ENCODE measurements at regions not wholly inside any gene's neighbourhood (a gene's known extent, or its start where the extent isn't known, plus 50 kb on each side); places are given as distances from the start of the nearest gene placed in this dataset.
"Not testable (repeated sequence)": the region's sequence is repeated elsewhere in the genome, so short reads cannot be mapped to it uniquely, and the experiment has no call there.

DNA sequence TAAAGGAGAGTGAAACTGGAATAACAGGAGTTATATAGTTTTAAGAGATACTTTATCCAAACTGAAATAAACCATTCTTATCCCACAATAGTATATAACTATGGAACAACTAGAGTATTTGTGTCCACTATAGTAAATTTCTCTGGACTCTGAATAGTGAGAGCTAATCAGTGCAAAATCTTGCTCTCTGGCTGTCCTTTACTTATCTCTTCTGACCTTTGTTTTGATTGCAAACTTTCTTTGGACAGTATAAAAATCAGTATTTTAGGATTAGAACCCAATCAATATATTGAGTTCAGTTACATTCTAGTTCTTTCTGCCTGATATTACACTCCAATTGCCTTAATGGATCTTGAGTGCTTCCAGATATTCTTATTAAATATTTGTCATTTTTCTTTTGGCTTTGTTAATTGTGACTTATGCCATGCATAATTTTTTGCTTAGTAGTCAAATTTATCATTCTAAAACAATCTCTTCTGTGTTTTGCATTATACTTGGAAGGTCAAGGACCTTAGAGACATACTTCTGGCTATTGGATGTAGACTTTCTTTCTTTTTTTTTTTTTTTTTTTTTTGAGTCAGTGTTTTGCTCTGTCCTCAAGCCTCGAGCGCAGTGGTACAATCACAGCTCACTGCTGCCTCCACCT, 89.9 kb upstream of the AMN1 start:
- no peak for DNase-seq

DNA sequence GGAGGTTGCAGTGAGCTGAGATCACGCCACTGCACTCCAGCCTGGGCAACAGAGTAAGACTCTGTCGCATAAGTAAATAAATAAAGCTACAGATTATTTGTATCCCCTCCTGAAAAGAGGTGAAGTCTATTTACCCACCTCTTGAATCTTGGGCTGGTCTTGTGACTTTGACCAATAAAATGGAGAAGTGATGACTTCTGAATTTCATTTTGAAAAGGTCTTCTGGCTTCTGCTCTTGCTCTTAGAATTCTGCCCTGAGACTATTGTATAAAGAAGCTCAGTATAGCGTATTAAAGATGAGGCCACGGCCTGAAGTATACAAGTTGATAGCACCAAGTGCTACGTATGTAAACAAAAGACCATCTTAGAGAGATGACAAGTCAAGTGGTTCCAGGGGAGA, 88.3 kb upstream of the AMN1 start:
- DNase-seq, result no peak

DNA sequence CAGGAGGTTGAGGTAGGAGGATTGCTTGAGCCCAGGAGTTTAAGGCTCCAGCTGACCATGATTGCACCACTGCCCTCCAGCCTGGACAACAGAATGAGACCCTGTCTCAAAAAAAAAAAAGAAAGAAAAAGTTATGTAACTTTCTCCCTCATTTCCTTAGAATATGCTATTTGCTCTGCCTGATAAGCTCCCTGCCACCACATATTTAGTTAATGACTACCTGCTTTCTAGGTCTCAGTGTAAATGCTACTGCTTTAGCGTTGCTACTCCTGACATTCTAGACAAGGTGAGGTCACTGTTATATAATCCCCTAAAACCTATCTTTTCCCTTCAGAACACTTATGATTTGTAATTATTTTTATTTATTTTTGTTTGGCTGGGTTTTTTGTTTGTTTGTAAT, 86.3 kb upstream of the AMN1 start:
- no peak for DNase-seq

DNA sequence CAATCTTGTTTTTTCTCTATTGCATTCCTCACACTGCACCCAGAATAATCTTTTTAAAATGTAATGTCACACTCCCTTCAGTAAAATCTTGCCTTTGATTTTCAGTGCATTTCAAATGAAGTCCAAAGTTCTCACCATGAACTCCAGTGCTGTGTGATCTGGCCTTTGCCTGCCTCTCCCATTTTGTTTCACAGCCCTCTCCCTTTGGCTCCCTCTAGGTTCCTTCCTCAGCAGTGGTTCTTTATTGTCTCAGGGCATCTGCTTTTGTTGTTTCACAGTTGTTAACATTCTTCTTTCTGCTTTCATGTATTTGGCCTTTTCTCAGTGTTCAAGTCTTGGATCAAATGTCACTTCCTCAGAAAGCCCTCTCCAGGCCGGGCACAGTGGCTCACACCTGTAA, 84.5 kb upstream of the AMN1 start:
- no peak for DNase-seq

DNA sequence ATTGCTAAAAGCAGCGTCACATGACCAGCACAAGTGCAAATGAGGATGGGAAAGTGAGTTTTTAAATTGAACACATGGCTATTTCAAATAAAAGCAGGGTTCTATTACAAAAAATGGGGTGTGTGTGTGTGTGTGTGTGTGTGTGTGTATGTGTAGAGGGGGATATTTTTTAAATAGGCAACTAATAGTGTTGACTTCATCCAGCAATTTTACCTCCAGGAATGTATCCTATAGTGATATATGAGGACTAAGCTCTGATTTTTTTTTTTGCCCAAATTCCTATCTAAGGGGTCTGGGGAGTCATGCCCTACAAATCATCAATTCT, 78.9 kb upstream of the AMN1 start:
- DNase-seq, result no peak

DNA sequence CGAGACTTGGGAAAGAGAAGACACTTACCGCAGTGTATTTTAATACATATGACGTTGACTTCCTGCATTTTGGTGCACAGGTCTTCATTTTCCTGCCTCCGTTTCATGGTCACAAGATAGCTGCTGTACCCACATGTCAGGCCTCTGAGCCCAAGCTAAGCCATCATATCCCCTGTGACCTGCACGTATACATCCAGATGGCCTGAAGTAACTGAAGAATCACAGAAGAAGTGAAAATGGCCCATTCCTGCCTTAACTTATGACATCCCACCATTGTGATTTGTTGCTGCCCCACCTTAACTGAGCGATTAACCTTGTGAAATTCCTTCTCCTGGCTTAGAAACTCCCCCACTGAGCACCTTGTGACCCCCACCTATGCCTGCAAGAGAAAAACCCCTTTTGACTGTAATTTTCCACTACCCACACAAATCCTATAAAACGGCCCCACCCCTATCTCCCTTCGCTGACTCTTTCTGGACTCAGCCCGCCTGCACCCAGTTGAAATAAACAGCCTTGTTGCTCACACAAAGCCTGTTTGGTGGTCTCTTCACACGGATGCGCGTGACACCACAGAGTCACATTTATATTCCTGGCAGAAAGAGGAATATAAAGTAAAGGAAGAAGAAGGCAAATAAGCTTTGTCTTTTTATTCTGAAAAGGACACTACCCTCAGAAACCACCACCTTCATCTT, 78.4 kb upstream of the AMN1 start:
- peak; percentile 14 to 29 for DNase-seq

DNA sequence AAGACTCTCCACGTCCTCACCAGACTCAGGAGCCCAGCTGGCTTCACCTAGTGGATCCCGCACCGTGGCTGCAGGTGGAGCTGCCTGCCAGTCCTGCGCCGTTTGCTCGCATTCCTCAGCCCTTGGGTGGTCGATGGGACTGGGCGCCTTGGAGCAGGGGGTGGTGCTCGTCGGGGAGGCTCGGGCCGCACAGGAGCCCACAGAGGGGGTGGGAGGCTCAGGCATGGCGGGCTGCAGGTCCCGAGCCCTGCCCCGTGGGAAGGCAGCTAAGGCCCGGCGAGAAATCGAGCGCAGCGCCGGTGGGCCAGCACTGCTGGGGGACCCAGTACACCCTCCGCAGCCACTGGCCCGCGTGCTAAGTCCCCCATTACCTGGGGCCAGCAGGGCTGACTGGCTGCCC, 76.9 kb upstream of the AMN1 start:
- DNase-seq, result not testable (repeated sequence)

DNA sequence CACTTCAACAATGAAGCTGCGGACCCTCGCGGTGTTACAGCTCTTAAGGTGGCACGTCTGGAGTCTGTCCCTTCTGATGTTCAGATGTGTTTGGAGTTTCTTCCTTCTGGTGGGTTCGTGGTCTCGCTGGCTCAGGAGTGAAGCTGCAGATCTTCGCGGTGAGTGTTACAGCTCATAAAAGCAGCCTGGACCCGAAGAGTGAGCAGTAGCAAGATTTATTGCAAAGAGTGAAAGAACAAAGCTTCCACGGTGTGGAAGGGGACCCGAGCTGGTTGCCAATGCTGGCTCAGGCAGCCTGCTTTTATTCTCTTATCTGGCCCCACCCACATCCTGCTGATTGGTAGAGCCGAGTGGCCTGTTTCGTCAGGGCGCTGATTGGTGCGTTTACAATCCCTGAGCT, 75.9 kb upstream of the AMN1 start:
- DNase-seq, result not testable (repeated sequence)

DNA sequence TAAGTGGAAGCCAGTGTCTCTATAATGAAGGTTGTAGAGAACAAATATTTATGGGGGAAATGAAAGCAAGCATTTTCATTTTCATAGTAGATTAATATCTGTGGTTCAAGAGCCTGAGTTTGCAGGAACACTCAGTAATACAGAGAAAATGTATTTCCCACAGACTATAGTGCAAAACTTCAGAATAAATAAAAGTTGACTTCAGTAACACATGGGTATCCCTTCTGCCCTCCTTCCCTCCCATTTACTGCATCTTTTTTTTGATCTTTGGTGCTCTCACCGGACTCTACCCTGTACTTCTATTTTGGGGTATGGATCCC, 75.3 kb upstream of the AMN1 start:
- no peak for DNase-seq

DNA sequence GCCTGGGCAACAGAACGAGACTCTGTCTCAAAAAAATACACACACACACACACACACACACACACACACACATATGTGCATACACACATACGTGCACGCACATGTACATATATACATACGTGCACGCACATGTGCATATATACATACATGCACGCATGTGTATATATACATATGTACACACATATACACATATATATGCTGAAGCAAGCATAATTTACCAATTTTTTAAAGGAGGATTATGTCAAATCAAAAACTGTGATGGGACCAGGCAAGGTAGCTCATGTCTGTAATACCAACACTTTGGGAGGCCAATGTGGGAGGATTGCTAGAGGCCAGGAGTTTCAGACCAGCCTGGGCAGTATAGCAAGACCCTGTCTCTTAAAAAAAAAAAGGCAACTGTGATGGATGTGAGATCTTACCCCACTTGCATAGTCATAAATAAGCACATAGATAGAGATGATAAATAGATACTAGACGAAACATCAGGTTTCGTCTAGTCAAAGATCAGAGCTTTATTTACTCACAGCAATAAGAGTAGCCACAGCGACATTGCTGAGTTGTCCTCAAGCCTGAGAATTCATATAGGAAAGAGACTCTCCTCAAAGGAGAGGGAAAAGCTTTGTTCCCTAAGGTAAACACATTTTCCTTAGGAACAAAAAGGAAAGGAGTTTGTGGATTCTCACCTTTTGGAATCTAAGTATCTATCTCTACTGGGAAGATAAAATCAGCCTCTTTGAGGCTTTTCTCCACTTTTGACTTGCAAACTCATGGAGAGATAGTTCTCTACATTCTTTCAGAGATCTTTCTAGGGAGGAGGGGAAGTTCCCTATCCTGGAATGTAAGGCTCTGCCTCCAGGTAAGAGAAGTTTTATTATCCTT, 74.7 kb upstream of the AMN1 start:
- no peak for DNase-seq

DNA sequence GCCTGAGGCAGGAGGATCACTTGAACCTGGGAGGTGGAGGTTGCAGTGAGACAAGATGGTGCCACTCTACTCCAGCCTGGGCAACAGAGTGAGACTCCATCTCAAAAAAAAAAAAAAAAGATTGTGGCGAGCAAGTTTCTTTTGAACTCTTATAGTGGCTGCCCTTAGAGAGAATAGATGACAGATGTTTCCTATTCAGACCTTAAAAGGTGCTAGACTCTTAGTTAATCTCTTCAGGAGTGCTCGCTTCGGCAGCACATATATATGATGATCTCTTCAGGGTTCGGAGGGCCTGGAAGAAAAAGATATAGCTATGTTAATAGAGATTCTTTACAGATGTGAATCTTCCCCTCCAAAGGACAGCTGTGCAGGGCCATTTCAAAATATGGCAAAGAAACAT, 73.1 kb upstream of the AMN1 start:
- no peak for DNase-seq

DNA sequence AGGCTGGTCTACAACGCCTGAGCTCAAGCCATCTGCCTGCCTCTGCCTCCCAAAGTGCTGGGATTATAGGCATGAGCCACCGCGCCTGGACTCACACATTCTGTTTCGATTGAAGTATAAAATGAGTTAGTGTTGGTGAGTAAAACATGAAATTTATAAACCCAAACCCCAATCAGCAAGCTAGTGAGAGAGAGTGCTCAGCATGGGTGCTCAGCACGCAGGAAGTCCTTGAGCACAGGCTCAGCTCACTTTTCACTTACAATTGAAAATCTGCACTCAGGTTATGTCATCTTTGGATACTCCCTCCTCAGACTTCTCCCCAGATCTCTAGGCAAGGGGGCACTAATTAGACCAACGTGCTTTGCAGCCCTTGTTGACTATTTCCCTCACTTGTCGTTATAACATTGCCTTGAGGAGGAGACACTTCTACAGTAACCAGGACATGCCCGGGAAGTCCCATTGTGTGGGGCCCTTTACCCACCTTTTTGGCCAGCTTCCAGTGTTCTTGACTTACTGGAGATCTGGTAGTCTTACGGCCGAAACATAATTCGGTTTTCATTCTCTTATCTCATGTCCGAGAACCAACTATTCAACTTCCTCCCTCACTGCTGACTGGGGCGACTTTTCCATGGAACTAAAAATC, 68.5 kb upstream of the AMN1 start:
- DNase-seq, result peak in 1 of 2 donors; percentile 7

DNA sequence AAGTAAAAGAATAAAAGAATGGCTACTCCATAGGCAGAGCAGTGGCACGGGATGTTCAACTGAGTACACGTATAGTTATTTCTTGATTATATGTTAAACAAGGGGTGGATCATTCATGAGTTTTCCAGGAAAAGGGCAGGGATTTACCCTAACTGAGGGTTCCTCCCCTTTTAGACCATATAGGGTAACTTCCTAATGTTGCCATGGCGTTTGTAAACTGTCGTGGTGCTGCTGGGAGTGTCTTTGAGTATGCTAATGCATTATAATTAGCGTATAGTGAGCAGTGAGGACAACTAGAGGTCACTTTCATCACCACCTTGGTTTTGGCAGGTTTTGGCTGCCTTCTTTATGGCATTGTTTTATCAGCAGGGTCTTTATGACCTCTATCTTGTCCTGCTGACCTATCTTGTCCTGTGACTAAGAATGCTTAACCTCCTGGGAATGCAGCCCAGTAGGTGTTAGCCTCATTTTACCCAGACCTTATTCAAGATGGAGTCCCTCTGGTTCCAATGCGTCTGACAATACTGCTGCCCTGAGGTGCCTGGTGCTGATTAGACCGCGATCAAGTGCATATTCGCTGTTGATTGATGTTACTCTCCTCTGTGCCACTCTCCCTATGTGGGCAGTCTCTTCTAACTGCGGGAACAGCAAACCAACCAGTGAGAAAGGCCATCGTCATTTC, 67.6 kb upstream of the AMN1 start:
- no peak for DNase-seq

DNA sequence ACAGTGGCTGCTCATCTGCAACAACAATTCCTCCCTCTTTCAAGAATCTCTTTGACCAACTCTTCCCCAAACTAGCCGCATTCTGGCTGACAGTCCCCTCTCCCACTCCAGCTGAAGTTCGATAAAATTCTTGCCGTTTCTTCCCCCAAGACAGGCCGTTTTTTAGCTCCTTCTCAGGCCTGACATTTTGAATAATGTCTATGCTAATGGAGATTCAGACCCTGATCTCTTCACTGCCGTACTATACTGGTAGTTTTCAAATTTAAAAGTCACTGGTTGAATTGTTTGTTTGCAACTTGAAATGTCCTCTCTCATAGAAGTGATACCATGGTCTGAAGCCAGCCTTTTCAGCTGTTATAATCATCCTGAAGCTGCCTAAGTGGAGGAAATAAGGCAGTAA, 65.9 kb upstream of the AMN1 start:
- no peak for DNase-seq

DNA sequence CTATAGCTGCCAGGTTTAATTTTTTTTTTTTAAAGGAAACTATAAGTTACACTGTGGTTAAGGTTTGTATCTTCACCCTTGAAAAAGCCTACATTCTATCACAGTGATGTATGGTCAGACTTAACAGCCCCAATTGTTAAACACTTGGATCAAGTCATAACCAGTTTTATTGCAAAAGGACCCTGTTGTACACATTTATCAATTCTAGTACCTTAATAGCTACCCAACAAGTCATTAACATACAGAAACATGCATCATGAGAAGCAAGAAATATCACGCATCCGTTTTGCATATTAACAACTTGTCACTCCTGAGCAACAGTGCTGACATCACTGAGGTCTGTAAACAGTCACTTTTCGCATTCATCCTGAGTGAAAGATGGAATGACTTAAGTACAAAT, 62.4 kb upstream of the AMN1 start:
- not testable (repeated sequence) for DNase-seq

DNA sequence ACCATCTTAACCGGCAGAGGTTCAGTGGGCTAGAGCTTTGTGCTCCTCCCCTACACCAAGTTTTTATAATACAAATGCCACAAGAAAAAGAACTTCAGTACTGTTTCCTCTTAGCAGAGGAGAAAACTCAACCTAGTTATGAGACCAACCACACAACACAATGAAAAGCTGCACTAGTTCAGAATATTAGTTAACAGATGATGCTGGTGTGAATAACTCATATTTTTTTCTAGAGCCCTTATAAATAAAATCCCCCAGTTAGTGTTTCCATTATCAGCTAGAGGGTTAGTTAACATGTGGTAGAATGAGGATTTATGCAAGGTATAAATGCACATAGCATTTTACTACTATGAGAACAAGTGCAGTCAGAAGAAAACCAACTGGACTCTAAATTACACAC, 61.9 kb upstream of the AMN1 start:
- no peak for DNase-seq

DNA sequence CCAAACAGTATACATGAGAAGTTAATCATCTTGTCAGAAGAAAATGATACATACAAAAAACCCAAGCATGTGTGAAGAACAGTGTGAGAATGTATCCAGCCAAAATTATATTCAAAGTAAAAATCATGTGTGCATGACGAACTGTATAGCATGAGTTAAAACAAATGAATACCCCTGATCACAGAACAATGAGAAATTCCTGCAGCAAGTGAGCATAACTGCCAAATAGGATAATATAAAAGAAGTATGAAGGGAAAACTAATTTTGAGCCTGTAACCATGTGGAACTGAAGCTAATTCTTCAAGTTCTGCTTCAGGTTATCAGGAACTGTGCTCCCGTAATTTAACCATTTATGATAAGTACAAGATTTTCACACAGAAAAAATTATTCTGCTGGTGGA, 56.5 kb upstream of the AMN1 start:
- DNase-seq, result no peak

DNA sequence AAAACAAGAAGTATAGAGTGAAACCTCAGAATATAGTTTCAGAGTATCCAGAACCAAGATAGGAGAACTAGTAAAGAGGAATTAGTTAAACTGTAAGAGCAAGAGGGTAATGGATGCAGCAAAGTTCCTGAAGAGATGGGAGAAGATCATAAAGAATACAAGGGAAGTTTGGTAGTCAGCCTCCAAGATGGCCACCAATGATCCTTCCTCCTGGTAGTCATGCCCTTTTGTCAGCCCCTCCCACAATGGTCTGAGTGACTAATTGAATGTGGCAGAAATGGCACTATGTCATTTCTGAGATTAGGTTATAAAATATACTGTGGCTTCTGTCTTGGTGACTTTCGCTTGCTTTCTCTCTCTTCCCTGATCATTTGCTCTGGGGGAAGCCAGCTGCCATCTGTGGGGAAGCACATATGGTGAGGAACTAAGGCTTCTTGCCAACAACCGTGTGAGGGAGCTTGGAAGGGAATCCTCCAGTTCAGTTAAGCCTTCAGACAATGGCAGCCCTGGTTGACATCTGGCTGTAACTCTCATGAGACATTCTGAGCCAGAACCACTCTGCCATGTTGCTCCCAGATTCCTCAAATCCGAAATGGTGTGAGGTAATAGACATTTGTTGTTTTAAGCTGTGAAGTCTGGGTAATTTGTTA, 55.3 kb upstream of the AMN1 start:
- no peak for DNase-seq

DNA sequence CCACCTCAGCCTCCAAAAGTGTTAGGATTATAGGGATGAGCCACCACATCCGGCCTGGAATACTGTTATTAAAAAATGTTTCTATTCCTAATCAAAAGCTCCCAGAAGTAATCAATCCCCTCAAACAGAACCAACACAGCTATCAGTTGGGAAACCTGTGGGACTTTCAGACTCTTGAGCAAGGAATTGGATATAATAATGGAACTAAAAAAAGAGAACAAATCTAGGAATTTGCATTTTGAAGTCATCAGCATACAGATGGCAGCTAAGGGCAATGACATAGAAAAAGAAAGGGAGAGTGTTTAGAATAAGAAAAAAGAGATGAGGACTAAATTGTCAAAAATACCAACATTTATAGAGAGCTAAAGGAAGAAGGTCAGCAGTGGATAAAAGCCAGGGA, 54.7 kb upstream of the AMN1 start:
- DNase-seq, result no peak

DNA sequence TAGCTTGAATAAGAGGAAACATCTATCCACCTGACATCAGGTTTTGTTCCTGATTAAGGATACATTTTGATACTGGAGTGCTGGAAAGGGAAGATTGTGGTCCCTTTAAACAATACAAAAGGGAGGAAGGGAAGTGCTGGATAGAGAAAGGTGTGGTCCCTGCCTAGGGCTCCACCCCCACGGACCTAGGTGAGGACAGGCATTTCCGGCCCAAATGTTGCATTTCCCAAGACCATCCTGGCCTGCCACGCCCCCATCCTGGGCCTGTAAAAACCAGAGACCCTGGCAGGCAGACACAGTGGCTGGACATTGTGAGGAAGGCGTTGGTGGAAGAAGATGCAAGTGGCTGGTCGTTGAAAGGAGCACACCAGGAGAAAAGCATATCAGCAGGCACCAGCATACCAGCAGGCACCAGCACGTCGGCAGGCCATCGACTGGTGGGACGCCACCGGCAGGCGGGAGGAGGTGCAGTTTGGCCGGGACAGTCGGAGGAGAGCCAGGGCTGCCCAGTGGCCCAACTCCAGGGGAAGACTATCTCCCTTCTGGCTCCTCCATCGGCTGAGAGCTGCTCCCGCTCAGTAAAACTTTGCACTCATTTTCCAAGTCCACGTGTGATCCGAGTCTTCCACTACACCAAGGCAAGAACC, 53.2 kb upstream of the AMN1 start:
- DNase-seq, result no peak

DNA sequence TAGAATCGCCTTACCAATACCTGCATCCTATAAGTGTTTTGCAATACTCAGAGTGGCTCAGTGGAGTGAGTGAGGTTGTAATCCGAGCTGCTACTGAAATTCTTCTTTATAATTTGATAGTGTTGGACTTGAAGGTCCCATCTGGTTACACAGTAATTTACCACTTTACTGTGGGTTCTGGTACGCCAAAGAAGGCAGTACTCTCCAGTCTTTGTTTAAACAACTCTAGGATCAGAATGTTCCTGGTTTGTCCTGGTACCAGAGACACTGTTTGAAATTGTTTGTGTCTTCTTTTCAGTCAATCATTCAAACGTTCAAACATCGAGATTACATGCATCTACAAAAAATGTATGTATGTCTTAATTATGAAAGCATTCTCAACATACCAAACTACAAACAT, 51.3 kb upstream of the AMN1 start:
- no peak for DNase-seq

DNA sequence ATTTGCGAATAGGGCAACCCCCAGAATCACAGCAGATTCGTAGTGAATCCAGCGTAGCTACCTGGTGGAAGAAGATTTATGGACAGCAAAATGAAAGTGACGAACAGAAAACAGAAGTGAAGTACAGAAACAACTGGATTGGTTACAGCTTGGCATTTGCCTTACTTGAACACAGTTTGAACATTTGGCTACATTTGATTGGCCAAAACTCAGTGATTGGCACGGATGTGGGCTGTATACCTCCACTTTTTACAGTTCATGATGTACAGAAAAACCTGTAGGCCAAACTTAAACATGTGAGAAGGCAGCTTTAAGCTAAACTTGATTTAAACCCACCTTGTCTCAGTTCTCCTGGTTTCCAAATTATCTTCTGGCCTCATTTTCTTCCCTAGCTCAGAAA, 49.9 kb upstream of the AMN1 start:
- no peak for DNase-seq
